MM.1S (cell line): ENCODE measurements at regions not wholly inside any gene's neighbourhood (a gene's known extent, or its start where the extent isn't known, plus 50 kb on each side); places are given as distances from the start of the nearest gene placed in this dataset.

Experiments used
- DNase-seq: peaks from one replicate; pipeline ENCODE4 v3.0.0-alpha.2; 2015
- H2AFZ ChIP-seq: fragments of 300-600 bp; sonication (generic); 2 replicates; pipeline ENCODE4 v1.6.0; 2016; ENCODE audit warnings: antibody characterized with exemption, low read length
- H3F3A ChIP-seq: fragments of 300-600 bp; sonication (generic); 2 replicates; pipeline ENCODE4 v1.6.1; 2016; ENCODE audit warnings: mild to moderate bottlenecking, antibody characterized with exemption, low read length, moderate library complexity, mixed read lengths; ENCODE audit not compliant: insufficient read depth
- H3K27ac ChIP-seq: fragments of 300-600 bp; sonication (generic); 2 replicates; pipeline ENCODE4 v1.5.1; 2016; ENCODE audit warnings: mild to moderate bottlenecking, low read length
- H3K27me3 ChIP-seq: fragments of 300-600 bp; sonication (generic); replicated peaks from 2 replicates; pipeline ENCODE4 v1.6.0; 2016; ENCODE audit warnings: low read length; ENCODE audit not compliant: insufficient read depth
- H3K36me3 ChIP-seq: fragments of 300-600 bp; sonication (generic); replicated peaks from 2 replicates; pipeline ENCODE4 v1.6.1; 2016; ENCODE audit warnings: mild to moderate bottlenecking, low read length, mixed read lengths; ENCODE audit not compliant: insufficient read depth
- H3K4me1 ChIP-seq: fragments of 300-600 bp; sonication (generic); 2 replicates; pipeline ENCODE4 v1.6.1; 2016; ENCODE audit warnings: low read length, mixed read lengths
- H3K4me2 ChIP-seq: fragments of 300-600 bp; sonication (generic); 2 replicates; pipeline ENCODE4 v1.6.0; 2016; ENCODE audit warnings: low read depth, low read length
- H3K4me3 ChIP-seq: fragments of 300-600 bp; sonication (generic); 2 replicates; pipeline ENCODE4 v1.5.1; 2016; ENCODE audit warnings: low read length, mixed read lengths
- H3K79me2 ChIP-seq: fragments of 300-600 bp; sonication (generic); 2 replicates; pipeline ENCODE4 v1.6.1; 2016; ENCODE audit warnings: mixed run types, low read length, mixed read lengths
- H3K9ac ChIP-seq: fragments of 300-600 bp; sonication (generic); 2 replicates; pipeline ENCODE4 v1.6.1; 2016; ENCODE audit warnings: low read length, mixed read lengths
- H3K9me2 ChIP-seq: fragments of 300-600 bp; sonication (generic); replicated peaks from 2 replicates; pipeline ENCODE4 v1.6.1; 2016; ENCODE audit warnings: mild to moderate bottlenecking, low read length, mixed read lengths; ENCODE audit not compliant: insufficient read depth
- H3K9me3 ChIP-seq: fragments of 300-600 bp; sonication (generic); replicated peaks from 2 replicates; pipeline ENCODE4 v1.6.1; 2016; ENCODE audit warnings: mild to moderate bottlenecking, low read length, mixed read lengths; ENCODE audit not compliant: insufficient read depth
- H4K20me1 ChIP-seq: fragments of 300-600 bp; sonication (generic); 2 replicates; pipeline ENCODE4 v1.6.1; 2016; ENCODE audit warnings: mild to moderate bottlenecking, low read length, moderate library complexity, mixed read lengths; ENCODE audit not compliant: insufficient read depth
- EZH2 ChIP-seq: fragments of 300-600 bp; sonication (generic); optimal IDR thresholded peaks from 2 replicates; pipeline ENCODE3; 2017; ENCODE audit warnings: low read depth, mild to moderate bottlenecking, antibody characterized with exemption, low read length, mixed read lengths
- EZH2phosphoT487 ChIP-seq: fragments of 300-600 bp; sonication (generic); IDR thresholded peaks from 2 replicates; pipeline ENCODE4 v1.6.1; 2018; ENCODE audit warnings: antibody characterized with exemption, low read length
- TF ChIP-seq, protein P1 (sequence below): fragments of 300-600 bp; sonication (generic); IDR thresholded peaks from 2 replicates; pipeline ENCODE4 v1.5.1; 2016; ENCODE audit warnings: antibody characterized with exemption, low read length, mixed read lengths

DNA sequence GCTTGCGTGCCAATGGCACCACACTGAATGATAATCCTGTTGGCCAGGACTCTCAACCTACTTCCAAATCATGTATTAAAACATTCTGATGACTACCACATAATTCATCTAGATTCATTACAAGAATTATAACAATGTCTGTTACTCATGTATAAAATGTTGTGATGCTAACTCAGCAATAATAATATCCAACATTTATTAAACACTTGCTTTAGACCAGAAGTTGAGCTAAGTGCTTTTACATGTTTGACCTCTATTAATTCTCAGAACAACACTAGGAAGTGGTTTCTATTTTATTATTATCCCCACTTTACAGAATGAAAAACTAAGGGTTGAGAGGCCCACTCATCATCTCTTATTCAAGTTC is 178.4 kb downstream of the LNPK start:
- H4K20me1 ChIP-seq = no peaks in the 10 kb centered on the region
- no peak overlapping the region for H2AFZ ChIP-seq
- H3K27me3 ChIP-seq = no peaks in the 10 kb centered on the region
- no peaks in the 10 kb centered on the region for H3K9me2 ChIP-seq
- H3K4me1 ChIP-seq = no peaks in the 10 kb centered on the region
- H3K4me3 ChIP-seq = no peak overlapping the region
- H3K9ac ChIP-seq = no peak overlapping the region
- no peak overlapping the region for H3K4me2 ChIP-seq
- no peaks in the 10 kb centered on the region for H3K9me3 ChIP-seq
- H3F3A ChIP-seq = no peaks in the 10 kb centered on the region
- TF ChIP-seq, protein P1, sequence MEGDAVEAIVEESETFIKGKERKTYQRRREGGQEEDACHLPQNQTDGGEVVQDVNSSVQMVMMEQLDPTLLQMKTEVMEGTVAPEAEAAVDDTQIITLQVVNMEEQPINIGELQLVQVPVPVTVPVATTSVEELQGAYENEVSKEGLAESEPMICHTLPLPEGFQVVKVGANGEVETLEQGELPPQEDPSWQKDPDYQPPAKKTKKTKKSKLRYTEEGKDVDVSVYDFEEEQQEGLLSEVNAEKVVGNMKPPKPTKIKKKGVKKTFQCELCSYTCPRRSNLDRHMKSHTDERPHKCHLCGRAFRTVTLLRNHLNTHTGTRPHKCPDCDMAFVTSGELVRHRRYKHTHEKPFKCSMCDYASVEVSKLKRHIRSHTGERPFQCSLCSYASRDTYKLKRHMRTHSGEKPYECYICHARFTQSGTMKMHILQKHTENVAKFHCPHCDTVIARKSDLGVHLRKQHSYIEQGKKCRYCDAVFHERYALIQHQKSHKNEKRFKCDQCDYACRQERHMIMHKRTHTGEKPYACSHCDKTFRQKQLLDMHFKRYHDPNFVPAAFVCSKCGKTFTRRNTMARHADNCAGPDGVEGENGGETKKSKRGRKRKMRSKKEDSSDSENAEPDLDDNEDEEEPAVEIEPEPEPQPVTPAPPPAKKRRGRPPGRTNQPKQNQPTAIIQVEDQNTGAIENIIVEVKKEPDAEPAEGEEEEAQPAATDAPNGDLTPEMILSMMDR = no peak
- TF ChIP-seq EZH2phosphoT487 (no peak), EZH2 (no peak)
- H3K27ac ChIP-seq = no peak overlapping the region
- no peaks in the 10 kb centered on the region for H3K79me2 ChIP-seq
- no peak for DNase-seq
- H3K36me3 ChIP-seq = no peaks in the 10 kb centered on the region

DNA sequence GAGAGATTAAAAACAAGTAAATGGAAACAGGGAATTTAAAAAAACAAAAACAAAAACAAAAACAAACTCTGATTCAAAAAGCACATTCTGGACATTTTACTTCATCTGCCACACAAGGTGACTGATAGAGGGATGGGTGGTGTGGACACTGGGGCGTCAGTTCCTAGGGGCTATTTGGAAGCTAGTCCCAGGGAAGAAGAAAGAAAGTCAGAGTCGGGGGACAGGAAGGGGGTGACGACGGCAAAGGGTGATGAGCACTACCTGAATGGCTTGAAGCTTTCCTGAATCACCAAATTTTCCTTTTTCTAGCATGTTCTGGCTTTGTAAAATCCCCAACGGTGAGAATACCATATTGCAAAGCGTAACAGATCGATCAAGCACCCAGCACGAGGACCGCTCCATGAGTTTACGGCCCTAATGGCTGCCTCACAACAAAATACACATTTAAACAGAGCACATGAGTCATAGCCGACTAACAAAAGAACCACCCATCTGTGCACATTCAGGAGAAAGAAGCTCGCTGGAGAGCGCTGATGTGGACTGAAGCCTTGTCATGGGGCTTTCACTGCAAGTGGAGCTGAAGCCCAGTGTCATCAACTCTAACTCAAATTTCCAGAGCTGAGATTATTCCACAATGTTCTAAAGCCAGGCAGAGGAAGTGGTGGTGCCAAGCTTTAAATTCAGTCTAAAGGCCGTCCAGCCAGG is 178.9 kb downstream of the LNPK start:
- Histone ChIP-seq H4K20me1 (no peaks in the 10 kb centered on the region), H3K9me3 (no peaks in the 10 kb centered on the region), H3K9ac (no peak overlapping the region), H3K79me2 (no peaks in the 10 kb centered on the region), H3K27ac (no peak overlapping the region), H3F3A (no peaks in the 10 kb centered on the region), H3K4me1 (no peaks in the 10 kb centered on the region), H3K9me2 (no peaks in the 10 kb centered on the region), H3K4me3 (no peak overlapping the region), H3K4me2 (no peak overlapping the region), H3K36me3 (no peaks in the 10 kb centered on the region), H2AFZ (no peak overlapping the region), H3K27me3 (no peaks in the 10 kb centered on the region)
- TF ChIP-seq EZH2 (no peak), EZH2phosphoT487 (no peak)
- TF ChIP-seq, protein P1 = no peak
- DNase-seq = no peak

DNA sequence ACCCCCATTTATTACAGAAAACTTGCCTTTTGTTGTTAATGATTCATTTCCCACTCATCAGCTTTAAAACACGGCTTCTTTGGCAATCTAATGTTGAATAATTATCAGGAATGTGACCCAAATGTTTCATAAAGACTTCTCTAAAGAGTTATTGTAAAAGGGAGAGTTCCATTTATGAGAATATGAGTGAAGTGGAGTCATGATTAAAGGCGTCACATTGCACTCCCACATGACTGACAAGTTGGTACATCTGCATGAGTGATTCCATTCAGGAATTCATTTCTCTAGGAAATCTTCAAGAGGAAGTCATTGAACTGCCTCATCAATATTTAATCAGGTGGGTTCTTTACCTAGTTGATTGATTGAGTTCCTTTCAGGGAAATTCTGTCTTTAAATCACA is 184.8 kb downstream of the LNPK start:
- Histone ChIP-seq H3K4me3 (no peak overlapping the region), H3K9me3 (no peaks in the 10 kb centered on the region), H3K27ac (no peak overlapping the region), H3K4me1 (no peaks in the 10 kb centered on the region), H3F3A (no peaks in the 10 kb centered on the region), H3K79me2 (no peaks in the 10 kb centered on the region), H3K9me2 (no peaks in the 10 kb centered on the region), H3K36me3 (no peaks in the 10 kb centered on the region), H3K4me2 (no peak overlapping the region), H3K27me3 (no peaks in the 10 kb centered on the region), H2AFZ (no peak overlapping the region), H3K9ac (no peak overlapping the region), H4K20me1 (no peaks in the 10 kb centered on the region)
- TF ChIP-seq EZH2 (no peak), EZH2phosphoT487 (no peak)
- TF ChIP-seq, protein P1 = no peak
- DNase-seq = no peak
